Smooth muscle cell (in vitro differentiated cells): ENCODE measurements at regions not wholly inside any gene's neighbourhood (a gene's known extent, or its start where the extent isn't known, plus 50 kb on each side); places are given as distances from the start of the nearest gene placed in this dataset.

Experiments
- DNase-seq: peaks from one replicate; lab custom pipeline; 2025; ENCODE audit not compliant: unreplicated experiment; lab: John Stamatoyannopoulos, UW
- H2AFZ ChIP-seq: fragments of 200-600 bp; sonication (generic); 2 replicates; pipeline ENCODE4 v1.6.0; 2016; ENCODE audit warnings: antibody characterized with exemption, low read depth, mild to moderate bottlenecking
- H3F3A ChIP-seq: fragments of 200-600 bp; sonication (generic); 2 replicates; pipeline ENCODE4 v1.6.0; 2017; ENCODE audit warnings: antibody characterized with exemption, low read depth
- H3K27ac ChIP-seq: fragments of 200-600 bp; sonication (generic); 2 replicates; pipeline ENCODE4 v1.5.1; 2016; ENCODE audit warnings: low read depth, mild to moderate bottlenecking
- H3K27me3 ChIP-seq: fragments of 200-600 bp; sonication (generic); 2 replicates; pipeline ENCODE4 v1.6.1; 2016; ENCODE audit warnings: low read depth, mild to moderate bottlenecking
- H3K36me3 ChIP-seq: fragments of 200-600 bp; sonication (generic); 2 replicates; pipeline ENCODE4 v1.5.1; 2016; ENCODE audit warnings: low read depth
- H3K4me1 ChIP-seq: fragments of 200-600 bp; sonication (generic); 2 replicates; pipeline ENCODE4 v1.5.1; 2016; ENCODE audit warnings: low read depth
- H3K4me2 ChIP-seq: fragments of 200-600 bp; sonication (generic); 2 replicates; pipeline ENCODE4 v1.6.0; 2016; ENCODE audit warnings: mild to moderate bottlenecking
- H3K4me3 ChIP-seq: fragments of 200-600 bp; sonication (generic); 2 replicates; pipeline ENCODE4 v1.5.1; 2016; ENCODE audit warnings: mild to moderate bottlenecking
- H3K79me2 ChIP-seq: fragments of 200-600 bp; sonication (generic); 2 replicates; pipeline ENCODE4 v1.6.0; 2016; ENCODE audit warnings: low read depth, mild to moderate bottlenecking
- H3K9ac ChIP-seq: fragments of 200-600 bp; sonication (generic); 2 replicates; pipeline ENCODE4 v1.6.0; 2016; ENCODE audit warnings: low read depth
- H3K9me3 ChIP-seq: fragments of 200-600 bp; sonication (generic); replicated peaks from 2 replicates; pipeline ENCODE4 v1.5.1; 2016; ENCODE audit warnings: low read depth
- H4K20me1 ChIP-seq: fragments of 200-600 bp; sonication (generic); 2 replicates; pipeline ENCODE4 v1.6.0; 2016; ENCODE audit warnings: low read depth
- CTCF ChIP-seq: fragments of 200-600 bp; sonication (generic); IDR thresholded peaks from 2 replicates; pipeline ENCODE4 v1.5.1; 2017; ENCODE audit warnings: borderline replicate concordance, mild to moderate bottlenecking, antibody characterized with exemption; ENCODE audit not compliant: insufficient read depth, poor library complexity, severe bottlenecking
- WGBS: methylation state at CpG from one replicate; pipeline ENCODE4 v1.1.7; 2016; ENCODE audit warnings: low lambda C conversion rate; 5-methylcytosine and 5-hydroxymethylcytosine counted together

GRCh38 chr13:53560556-53560955, 531.9 kb downstream of the OLFM4 start:
- TF ChIP-seq CTCF = no peak
- H3K9me3 ChIP-seq = no peaks in the 10 kb centered on the region
- H3F3A ChIP-seq = no peaks in the 10 kb centered on the region
- no peak overlapping the region for H3K27ac ChIP-seq
- no peaks in the 10 kb centered on the region for H3K27me3 ChIP-seq
- H3K36me3 ChIP-seq = no peaks in the 10 kb centered on the region
- H3K79me2 ChIP-seq = no peaks in the 10 kb centered on the region
- no peak for DNase-seq
- H3K9ac ChIP-seq = no peak overlapping the region
- no peak overlapping the region for H3K4me3 ChIP-seq
- no peaks in the 10 kb centered on the region for H4K20me1 ChIP-seq
- 75% methylated on average over 1 of the region's 1 CpG for WGBS
- no peaks in the 10 kb centered on the region for H3K4me1 ChIP-seq
- H3K4me2 ChIP-seq = no peak overlapping the region
- no peak overlapping the region for H2AFZ ChIP-seq

GRCh38 chr13:53562419-53562818, 533.8 kb downstream of the OLFM4 start:
- Histone ChIP-seq H3K4me2 (no peak overlapping the region), H3K36me3 (no peaks in the 10 kb centered on the region), H4K20me1 (no peaks in the 10 kb centered on the region), H3K9ac (no peak overlapping the region), H3F3A (no peaks in the 10 kb centered on the region), H3K79me2 (no peaks in the 10 kb centered on the region), H3K4me1 (no peaks in the 10 kb centered on the region), H2AFZ (no peak overlapping the region), H3K27ac (no peak overlapping the region), H3K4me3 (no peak overlapping the region), H3K9me3 (no peaks in the 10 kb centered on the region), H3K27me3 (no peaks in the 10 kb centered on the region)
- no peak for DNase-seq
- 83% methylated on average over 2 of the region's 2 CpGs for WGBS
- no peak for TF ChIP-seq CTCF

- no peak for DNase-seq
- Histone ChIP-seq H3K4me3 (no peak overlapping the region), H3K4me1 (no peaks in the 10 kb centered on the region), H3F3A (no peaks in the 10 kb centered on the region), H3K9ac (no peak overlapping the region), H3K27ac (no peak overlapping the region), H3K9me3 (no peaks in the 10 kb centered on the region), H3K4me2 (no peak overlapping the region), H4K20me1 (no peaks in the 10 kb centered on the region), H3K36me3 (no peaks in the 10 kb centered on the region), H3K79me2 (no peaks in the 10 kb centered on the region), H3K27me3 (no peaks in the 10 kb centered on the region), H2AFZ (no peak overlapping the region)
- 96% methylated on average over 1 of the region's 1 CpG for WGBS
- TF ChIP-seq CTCF = no peak
Measured at GRCh38 chr13:53568491-53568890, 539.9 kb downstream of the OLFM4 start.

- Histone ChIP-seq H4K20me1 (no peaks in the 10 kb centered on the region), H3K27ac (no peak overlapping the region), H3K9me3 (no peaks in the 10 kb centered on the region), H3K4me3 (no peak overlapping the region), H3F3A (no peaks in the 10 kb centered on the region), H3K9ac (no peak overlapping the region), H2AFZ (no peak overlapping the region), H3K4me1 (no peaks in the 10 kb centered on the region), H3K4me2 (no peak overlapping the region), H3K79me2 (no peaks in the 10 kb centered on the region), H3K27me3 (no peaks in the 10 kb centered on the region), H3K36me3 (no peaks in the 10 kb centered on the region)
- 90% methylated on average over 2 of the region's 2 CpGs for WGBS
- TF ChIP-seq CTCF = no peak
- DNase-seq = no peak
Measured at GRCh38 chr13:53569453-53569852, 540.8 kb downstream of the OLFM4 start.
